ENCODE measurements at regions not wholly inside any gene's neighbourhood (a gene's known extent, or its start where the extent isn't known, plus 50 kb on each side); places are given as distances from the start of the nearest gene placed in this dataset.
A peak's percentile ranks its signal among the peaks of the same experiment; 100 is the strongest.
"Not testable (repeated sequence)": the region's sequence is repeated elsewhere in the genome, so short reads cannot be mapped to it uniquely, and the experiment has no call there.

DNA sequence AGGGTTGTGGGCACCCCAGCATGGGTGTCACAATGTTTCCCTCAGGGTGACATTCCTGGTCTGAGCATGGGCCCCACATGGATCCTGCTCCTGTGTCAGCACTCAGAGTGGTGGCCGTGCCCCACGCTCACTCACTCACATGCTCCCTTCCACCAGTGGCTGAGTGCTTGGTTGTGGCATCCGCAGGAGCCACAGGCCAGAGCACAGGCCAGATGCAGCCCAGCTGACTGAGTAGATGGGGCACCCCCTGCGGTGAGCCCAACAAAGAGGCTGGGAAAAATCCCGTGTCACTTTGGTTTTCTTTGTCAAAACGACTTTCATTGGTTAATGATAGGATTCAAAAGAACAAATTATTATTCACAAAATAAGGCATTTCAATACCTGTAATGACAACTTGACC is 204.6 kb upstream of the ANXA10 start:
- H3K4me3 ChIP-seq (ENCODE audit: low read depth, low read length) = no peak overlapping the region
- H3K27me3 ChIP-seq (ENCODE audit: control insufficient read depth, insufficient read depth, low read length) = no peaks in the 10 kb centered on the region
- peaks cover 6% of the 10 kb centered on the region for H3K9me3 ChIP-seq (ENCODE audit: control insufficient read depth, insufficient read depth, low read length)
- H3K27ac ChIP-seq (ENCODE audit: low read depth, low read length) = no peak overlapping the region
- no peak for DNase-seq (ENCODE audit: low read depth, low spot score)
- TF ChIP-seq CTCF (IDR thresholded peaks at IDR 0.05; ENCODE audit: low read depth, low read length) = no peak
- ChIA-PET POLR2A (no interaction called here), CTCF (no interaction called here)

DNA sequence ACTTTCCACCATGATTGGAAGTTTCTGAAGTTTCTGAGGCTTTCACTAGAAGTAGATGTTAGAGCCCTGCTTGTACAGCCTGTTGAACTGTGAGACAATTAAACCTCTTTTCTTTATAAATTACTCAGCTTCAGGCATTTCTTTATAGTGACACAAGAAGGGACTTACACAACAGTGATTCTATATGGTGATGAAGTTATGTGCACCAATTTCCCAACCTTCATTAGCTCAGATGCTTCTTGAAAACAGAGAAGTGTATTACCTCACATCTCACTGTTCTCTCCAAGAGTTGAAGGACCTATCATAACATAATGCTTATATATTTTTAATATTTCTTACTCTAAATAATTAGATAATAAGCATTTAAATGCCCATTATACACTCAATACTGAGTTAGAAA is 202.1 kb upstream of the ANXA10 start:
- ChIA-PET CTCF (interaction anchor here (1.0 kb wide), 1 partner anchor 263 kb away, joined by 3 read pairs; no protein-coding TSS in a partner anchor), POLR2A (no interaction called here)
- Histone ChIP-seq H3K9me3 (ENCODE audit: control insufficient read depth, insufficient read depth, low read length) (peaks cover 6% of the 10 kb centered on the region), H3K4me3 (ENCODE audit: low read depth, low read length) (no peak overlapping the region), H3K27me3 (ENCODE audit: control insufficient read depth, insufficient read depth, low read length) (no peaks in the 10 kb centered on the region), H3K27ac (ENCODE audit: low read depth, low read length) (no peak overlapping the region)
- DNase-seq (ENCODE audit: low read depth, low spot score) = no peak
- no peak for TF ChIP-seq CTCF (IDR thresholded peaks at IDR 0.05; ENCODE audit: low read depth, low read length)

DNA sequence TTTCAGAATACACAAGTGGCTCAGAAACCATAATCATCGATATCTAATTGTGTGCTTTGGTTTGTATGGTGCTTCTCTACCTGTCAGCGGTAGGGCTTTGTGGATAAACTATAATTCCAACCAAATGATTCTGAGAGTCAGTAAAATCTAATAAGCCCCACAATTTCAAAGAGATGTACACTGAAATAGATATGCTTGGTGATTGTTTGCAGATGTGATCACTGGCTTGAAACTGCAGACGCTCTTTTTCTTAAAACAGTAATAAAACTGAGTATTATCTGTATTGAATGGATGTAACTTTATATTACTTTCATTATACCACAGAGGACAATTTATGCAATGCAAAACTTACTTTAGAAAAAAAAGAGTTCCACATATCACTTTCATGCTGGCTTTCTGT is 198.8 kb upstream of the ANXA10 start:
- H3K4me3 ChIP-seq (ENCODE audit: low read depth, low read length) = no peak overlapping the region
- no peak overlapping the region for H3K27ac ChIP-seq (ENCODE audit: low read depth, low read length)
- no peak for TF ChIP-seq CTCF (IDR thresholded peaks at IDR 0.05; ENCODE audit: low read depth, low read length)
- no peak for DNase-seq (ENCODE audit: low read depth, low spot score)
- ChIA-PET CTCF (no interaction called here), POLR2A (no interaction called here)
- H3K9me3 ChIP-seq (ENCODE audit: control insufficient read depth, insufficient read depth, low read length) = no peaks in the 10 kb centered on the region; the same call in 1 of the 2 replicates
- no peaks in the 10 kb centered on the region for H3K27me3 ChIP-seq (ENCODE audit: control insufficient read depth, insufficient read depth, low read length)

DNA sequence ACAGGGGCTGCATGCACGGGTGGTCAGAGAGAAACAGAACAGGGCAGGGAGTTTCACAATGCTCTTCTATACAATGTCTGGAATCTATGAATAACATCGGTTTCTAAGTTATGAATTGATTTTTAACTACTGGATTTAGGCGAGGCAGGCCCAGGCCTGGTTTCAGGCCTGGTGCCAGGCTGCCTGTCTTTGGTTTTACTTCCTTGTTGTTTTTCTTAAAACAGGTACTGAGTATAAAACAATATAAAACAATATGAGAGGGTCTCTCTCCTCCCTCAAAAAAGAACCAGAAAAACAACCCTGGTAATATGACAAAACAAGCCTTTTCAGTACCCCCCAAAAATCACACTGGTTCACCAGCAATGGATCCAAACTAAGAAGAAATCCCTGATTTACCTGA is 196.1 kb upstream of the ANXA10 start:
- H3K4me3 ChIP-seq (ENCODE audit: low read depth, low read length); H3K27ac ChIP-seq (ENCODE audit: low read depth, low read length); DNase-seq (ENCODE audit: low read depth, low spot score); H3K27me3 ChIP-seq (ENCODE audit: control insufficient read depth, insufficient read depth, low read length); POLR2A ChIA-PET; H3K9me3 ChIP-seq (ENCODE audit: control insufficient read depth, insufficient read depth, low read length); CTCF ChIA-PET: not testable (repeated sequence)

GRCh38 chr4:167897116-167897515 is 195.2 kb upstream of the ANXA10 start:
- peak overlapping the region; percentile 55 for H3K27ac ChIP-seq (ENCODE audit: low read depth, low read length)

More at GRCh38 chr4:167897116-167897515, 195.2 kb upstream of the ANXA10 start:
- no peaks in the 10 kb centered on the region for H3K27me3 ChIP-seq (ENCODE audit: control insufficient read depth, insufficient read depth, low read length)
- H3K4me3 ChIP-seq (ENCODE audit: low read depth, low read length) = no peak overlapping the region
- ChIA-PET POLR2A (no interaction called here), CTCF (no interaction called here)
- TF ChIP-seq CTCF (IDR thresholded peaks at IDR 0.05; ENCODE audit: low read depth, low read length) = no peak
- DNase-seq (ENCODE audit: low read depth, low spot score) = peak; percentile 30
- no peaks in the 10 kb centered on the region; the same call in 1 of the 2 replicates for H3K9me3 ChIP-seq (ENCODE audit: control insufficient read depth, insufficient read depth, low read length)

All from AG04450 (cell line).